ENCODE measurements at regions not wholly inside any gene's neighbourhood (a gene's known extent, or its start where the extent isn't known, plus 50 kb on each side); places are given as distances from the start of the nearest gene placed in this dataset.

DNA sequence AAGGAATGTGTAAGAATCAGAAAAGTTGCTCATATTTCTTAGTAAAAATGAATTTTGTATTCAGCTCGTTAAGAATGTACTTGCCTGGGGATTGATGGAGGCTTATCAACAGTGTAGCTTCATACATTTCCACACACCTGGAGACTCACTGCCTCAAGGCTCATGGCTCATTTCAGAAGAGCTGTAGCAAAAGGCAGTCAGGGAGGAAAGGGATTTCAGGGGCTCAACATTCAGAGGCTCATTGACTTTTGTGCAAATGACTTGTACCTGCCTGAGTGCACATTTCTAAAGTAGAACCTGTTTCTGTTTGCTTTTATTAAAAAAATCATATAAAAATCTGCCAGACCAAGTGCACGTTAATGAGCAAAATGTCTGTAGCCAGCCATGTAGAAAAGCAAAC lies 304.4 kb downstream of the KCNS3 start:
- DNase-seq (ENCODE audit: low read depth, low spot score) (no peak), FAIRE-seq (no peak), ATAC-seq (no peak)
- intact Hi-C loops (cut with micrococcal nuclease; ENCODE audit: unreplicated experiment), result no loop called here
- no TSS peak for BruUV-seq (replicated peaks)
- ChIA-PET POLR2A (no interaction called here), RAD21 (ENCODE audit: unreplicated experiment) (no interaction called here), CTCF (interaction anchor here (0.8 to 2.4 kb wide), 2 partner anchors 8 to 331 kb away, joined by 4 to 9 read pairs; no protein-coding TSS in a partner anchor), SMC1A (ENCODE audit: uncharacterized antibody, unreplicated experiment) (interaction anchor here (1.6 kb wide), 1 partner anchor 10 kb away, joined by 3 read pairs; no protein-coding TSS in a partner anchor)
- H3K4me2 ChIP-seq (ENCODE audit: control insufficient read depth, insufficient read depth), result no peak overlapping the region
- no peaks in the 10 kb centered on the region for H3K4me1 ChIP-seq (ENCODE audit: control insufficient read depth, insufficient read depth, low read length)
- in situ Hi-C loops (cut with MboI), result no loop called here
- WGBS (ENCODE audit: insufficient coverage, insufficient replicate concordance, low lambda C conversion rate, missing lambda C conversion rate), result 0% methylated on average over 2 of the region's 2 CpGs
- H3K9ac ChIP-seq (ENCODE audit: control insufficient read depth, insufficient read depth, low read length), result no peak overlapping the region
- H3K79me2 ChIP-seq (ENCODE audit: control insufficient read depth, insufficient read depth, low read length), result no peaks in the 10 kb centered on the region
- H3K27me3 ChIP-seq (replicated peaks in 1 of 2; ENCODE audit: control insufficient read depth in 2 of 2, insufficient read depth in 2 of 2, low read length in 1 of 2), result no peaks in the 10 kb centered on the region
- H3K9me3 ChIP-seq (replicated peaks; ENCODE audit: control insufficient read depth, insufficient read depth, low read length), result no peaks in the 10 kb centered on the region
- H3K36me3 ChIP-seq (ENCODE audit: control insufficient read depth in 2 of 2, insufficient read depth in 2 of 2, low read length in 1 of 2), result no peaks in the 10 kb centered on the region
- H4K20me1 ChIP-seq (ENCODE audit: control insufficient read depth, insufficient read depth), result no peaks in the 10 kb centered on the region
- no peak overlapping the region for H3K27ac ChIP-seq (ENCODE audit: control insufficient read depth, insufficient read depth)
- no peak overlapping the region for H3K4me3 ChIP-seq
- no peak overlapping the region for H2AFZ ChIP-seq (ENCODE audit: control insufficient read depth, low read depth, low read length)
- no peak for TF ChIP-seq CHD1 (IDR thresholded peaks at IDR 0.05; ENCODE audit: low read depth, low read length)
- TF ChIP-seq, protein P1, sequence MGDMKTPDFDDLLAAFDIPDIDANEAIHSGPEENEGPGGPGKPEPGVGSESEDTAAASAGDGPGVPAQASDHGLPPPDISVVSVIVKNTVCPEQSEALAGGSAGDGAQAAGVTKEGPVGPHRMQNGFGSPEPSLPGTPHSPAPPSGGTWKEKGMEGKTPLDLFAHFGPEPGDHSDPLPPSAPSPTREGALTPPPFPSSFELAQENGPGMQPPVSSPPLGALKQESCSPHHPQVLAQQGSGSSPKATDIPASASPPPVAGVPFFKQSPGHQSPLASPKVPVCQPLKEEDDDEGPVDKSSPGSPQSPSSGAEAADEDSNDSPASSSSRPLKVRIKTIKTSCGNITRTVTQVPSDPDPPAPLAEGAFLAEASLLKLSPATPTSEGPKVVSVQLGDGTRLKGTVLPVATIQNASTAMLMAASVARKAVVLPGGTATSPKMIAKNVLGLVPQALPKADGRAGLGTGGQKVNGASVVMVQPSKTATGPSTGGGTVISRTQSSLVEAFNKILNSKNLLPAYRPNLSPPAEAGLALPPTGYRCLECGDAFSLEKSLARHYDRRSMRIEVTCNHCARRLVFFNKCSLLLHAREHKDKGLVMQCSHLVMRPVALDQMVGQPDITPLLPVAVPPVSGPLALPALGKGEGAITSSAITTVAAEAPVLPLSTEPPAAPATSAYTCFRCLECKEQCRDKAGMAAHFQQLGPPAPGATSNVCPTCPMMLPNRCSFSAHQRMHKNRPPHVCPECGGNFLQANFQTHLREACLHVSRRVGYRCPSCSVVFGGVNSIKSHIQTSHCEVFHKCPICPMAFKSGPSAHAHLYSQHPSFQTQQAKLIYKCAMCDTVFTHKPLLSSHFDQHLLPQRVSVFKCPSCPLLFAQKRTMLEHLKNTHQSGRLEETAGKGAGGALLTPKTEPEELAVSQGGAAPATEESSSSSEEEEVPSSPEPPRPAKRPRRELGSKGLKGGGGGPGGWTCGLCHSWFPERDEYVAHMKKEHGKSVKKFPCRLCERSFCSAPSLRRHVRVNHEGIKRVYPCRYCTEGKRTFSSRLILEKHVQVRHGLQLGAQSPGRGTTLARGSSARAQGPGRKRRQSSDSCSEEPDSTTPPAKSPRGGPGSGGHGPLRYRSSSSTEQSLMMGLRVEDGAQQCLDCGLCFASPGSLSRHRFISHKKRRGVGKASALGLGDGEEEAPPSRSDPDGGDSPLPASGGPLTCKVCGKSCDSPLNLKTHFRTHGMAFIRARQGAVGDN (IDR thresholded peaks at IDR 0.05), result no peak
- TF ChIP-seq HDAC6 (IDR thresholded peaks at IDR 0.05; ENCODE audit: unreplicated experiment), result no peak
- no peak for TF ChIP-seq GATAD2B (conservative IDR thresholded peaks at IDR 0.05; ENCODE audit: low read depth)
- TF ChIP-seq MEF2B (IDR thresholded peaks at IDR 0.05; ENCODE audit: partially characterized antibody, poor library complexity, severe bottlenecking), result no peak
